ENCODE measurements at regions not wholly inside any gene's neighbourhood (a gene's known extent, or its start where the extent isn't known, plus 50 kb on each side); places are given as distances from the start of the nearest gene placed in this dataset.

- no peak for DNase-seq
- WGBS, 2 donors: 74 to 93% methylated on average over 5 of the region's 5 CpGs
- Histone ChIP-seq H3K4me1 (no peaks in the 10 kb centered on the region), H3K9me3 (no peaks in the 10 kb centered on the region), H3K27me3 (no peaks in the 10 kb centered on the region), H3K4me3 (no peak overlapping the region), H3K36me3 (no peaks in the 10 kb centered on the region), H3K27ac (no peak overlapping the region)
- intact Hi-C loops (cut with DNase I): no loop called here
- FAIRE-seq: no peak
- no peak for TF ChIP-seq CTCF (IDR thresholded peaks at IDR 0.05)
- ATAC-seq: no peak
Measured at GRCh38 chr2:19141234-19142004, 217.0 kb downstream of the OSR1 start.

GRCh38 chr2:19140463-19141208, 217.8 kb downstream of the OSR1 start:
- no peak for FAIRE-seq
- Histone ChIP-seq H3K27ac (no peak overlapping the region), H3K9me3 (no peaks in the 10 kb centered on the region), H3K4me1 (no peaks in the 10 kb centered on the region), H3K36me3 (no peaks in the 10 kb centered on the region), H3K4me3 (no peak overlapping the region), H3K27me3 (no peaks in the 10 kb centered on the region)
- DNase-seq: no peak
- 91 to 92% methylated on average over 3 of the region's 3 CpGs for WGBS, 2 donors
- intact Hi-C loops (cut with DNase I): no loop called here
- ATAC-seq: peak in 2 of 4 donors; percentile 23 to 79
- no peak for TF ChIP-seq CTCF (IDR thresholded peaks at IDR 0.05)

GRCh38 chr2:19139386-19139785, 219.0 kb downstream of the OSR1 start:
- H3K9me3 ChIP-seq: no peaks in the 10 kb centered on the region
- ATAC-seq: no peak
- H3K36me3 ChIP-seq: no peaks in the 10 kb centered on the region
- no peak for TF ChIP-seq CTCF (IDR thresholded peaks at IDR 0.05)
- FAIRE-seq: no peak
- H3K27ac ChIP-seq: no peak overlapping the region
- WGBS, 2 donors: 89 to 90% methylated on average over 1 of the region's 1 CpG
- no peak overlapping the region for H3K4me3 ChIP-seq
- no peaks in the 10 kb centered on the region for H3K4me1 ChIP-seq
- no peak for DNase-seq
- intact Hi-C loops (cut with DNase I): no loop called here
- no peaks in the 10 kb centered on the region for H3K27me3 ChIP-seq

- intact Hi-C loops (cut with DNase I): no loop called here
- Histone ChIP-seq H3K9me3 (no peaks in the 10 kb centered on the region), H3K27me3 (no peaks in the 10 kb centered on the region), H3K4me1 (no peaks in the 10 kb centered on the region), H3K4me3 (no peak overlapping the region), H3K27ac (no peak overlapping the region), H3K36me3 (no peaks in the 10 kb centered on the region)
- TF ChIP-seq CTCF (IDR thresholded peaks at IDR 0.05): no peak
- ATAC-seq (peak in 2 of 4 donors; percentile 15 to 25), FAIRE-seq (no peak), DNase-seq (no peak)
- WGBS, 2 donors: 25 to 31% methylated on average over 4 of the region's 4 CpGs
Measured at GRCh38 chr2:19138264-19138825, 220.1 kb downstream of the OSR1 start.

Measured in pancreas (tissue), 10 donors.